ENCODE measurements at regions not wholly inside any gene's neighbourhood (a gene's known extent, or its start where the extent isn't known, plus 50 kb on each side); places are given as distances from the start of the nearest gene placed in this dataset.

DNA sequence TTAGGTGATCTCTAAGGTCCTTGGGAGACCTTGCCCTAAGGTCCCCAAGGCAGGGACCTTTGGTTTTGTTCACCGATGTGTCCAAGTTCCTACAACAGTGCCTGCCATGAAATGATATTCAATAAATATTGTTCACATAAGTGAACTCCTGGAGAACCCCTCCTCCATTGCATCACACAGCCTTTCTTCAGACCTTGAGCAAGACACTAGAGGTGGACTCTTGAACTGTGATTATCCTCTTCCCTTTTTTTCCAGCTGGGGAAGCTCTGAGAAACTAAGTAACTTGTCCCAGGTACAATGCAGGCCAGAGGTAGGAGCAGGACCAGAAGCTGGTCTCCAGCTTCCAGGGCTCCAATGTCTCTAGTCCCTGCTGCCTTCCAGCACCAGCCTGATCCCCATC, 76.6 kb upstream of the LMO1 start:
- no peak for DNase-seq

DNA sequence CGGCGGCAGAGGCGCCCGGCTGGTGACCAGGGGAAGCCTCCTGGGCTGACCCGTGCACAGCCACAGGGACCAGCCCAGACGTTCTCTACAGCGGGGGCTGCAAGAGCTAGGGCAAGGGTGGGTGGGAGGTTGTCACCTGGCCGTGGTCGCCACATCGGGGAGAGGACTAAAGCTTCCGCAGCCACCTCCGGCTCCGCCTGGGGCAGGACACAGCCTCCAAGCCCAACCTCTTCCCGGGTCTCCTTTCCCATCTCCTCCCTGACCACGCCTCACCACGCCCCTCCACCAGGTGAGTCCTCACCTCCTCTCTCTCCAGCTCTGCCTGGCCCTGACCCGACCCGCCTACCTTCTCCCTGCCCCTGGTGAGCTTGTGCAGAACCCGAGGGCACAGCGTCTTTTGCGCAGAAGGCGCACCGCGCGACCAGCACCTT, 75.9 kb upstream of the LMO1 start:
- DNase-seq: no peak

DNA sequence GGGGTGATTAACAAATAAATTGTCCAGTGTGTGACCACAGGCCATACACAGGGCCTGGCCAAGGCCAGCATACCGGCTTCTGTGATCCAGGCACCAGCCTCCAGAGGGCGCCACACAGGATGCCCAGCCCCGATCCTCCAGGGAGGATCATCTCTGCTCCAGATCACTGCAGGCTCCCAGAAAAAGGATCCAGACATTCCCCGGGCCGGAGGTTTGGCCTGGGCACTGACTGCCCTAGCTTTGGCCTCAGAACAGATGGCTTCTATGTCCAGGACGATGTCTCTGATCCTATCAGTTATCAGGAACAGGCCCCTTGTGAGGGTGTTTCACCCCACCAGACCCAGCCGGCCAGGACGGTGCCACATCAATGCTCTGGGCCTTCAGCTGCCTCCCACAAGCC, 74.5 kb upstream of the LMO1 start:
- peak; percentile 21 for DNase-seq

DNA sequence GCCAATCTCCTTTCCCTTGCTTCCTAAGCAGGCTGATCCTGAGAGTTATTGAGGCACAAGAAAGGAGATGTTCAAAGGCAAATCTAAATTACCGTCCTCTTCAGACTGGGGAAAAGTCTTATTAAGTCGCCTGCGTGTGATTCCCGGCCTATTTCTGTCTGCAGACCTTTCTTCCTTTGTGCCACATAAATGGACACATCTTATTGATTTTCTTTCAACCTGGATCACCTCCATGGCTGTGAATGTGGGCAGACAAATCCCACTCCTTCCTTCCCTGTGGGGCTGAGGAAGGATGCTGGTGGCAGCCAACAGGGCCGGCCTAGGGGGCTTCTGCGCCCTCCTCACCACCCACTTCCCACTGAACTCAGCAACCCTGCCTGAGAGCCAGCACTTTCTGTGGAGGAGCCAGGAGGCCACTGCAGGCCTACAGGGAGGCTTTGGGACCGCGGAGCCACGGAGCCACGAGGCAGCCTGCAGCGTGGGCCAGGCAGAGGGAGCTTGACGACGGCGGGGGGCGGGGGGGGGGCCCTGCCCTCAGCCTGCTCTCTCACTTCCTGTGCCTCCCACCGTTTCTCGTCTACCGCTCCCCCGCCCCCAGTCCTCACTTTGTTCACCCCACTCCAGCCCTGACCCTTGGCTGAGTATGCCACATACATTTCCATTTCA, 73.6 kb upstream of the LMO1 start:
- no peak for DNase-seq

DNA sequence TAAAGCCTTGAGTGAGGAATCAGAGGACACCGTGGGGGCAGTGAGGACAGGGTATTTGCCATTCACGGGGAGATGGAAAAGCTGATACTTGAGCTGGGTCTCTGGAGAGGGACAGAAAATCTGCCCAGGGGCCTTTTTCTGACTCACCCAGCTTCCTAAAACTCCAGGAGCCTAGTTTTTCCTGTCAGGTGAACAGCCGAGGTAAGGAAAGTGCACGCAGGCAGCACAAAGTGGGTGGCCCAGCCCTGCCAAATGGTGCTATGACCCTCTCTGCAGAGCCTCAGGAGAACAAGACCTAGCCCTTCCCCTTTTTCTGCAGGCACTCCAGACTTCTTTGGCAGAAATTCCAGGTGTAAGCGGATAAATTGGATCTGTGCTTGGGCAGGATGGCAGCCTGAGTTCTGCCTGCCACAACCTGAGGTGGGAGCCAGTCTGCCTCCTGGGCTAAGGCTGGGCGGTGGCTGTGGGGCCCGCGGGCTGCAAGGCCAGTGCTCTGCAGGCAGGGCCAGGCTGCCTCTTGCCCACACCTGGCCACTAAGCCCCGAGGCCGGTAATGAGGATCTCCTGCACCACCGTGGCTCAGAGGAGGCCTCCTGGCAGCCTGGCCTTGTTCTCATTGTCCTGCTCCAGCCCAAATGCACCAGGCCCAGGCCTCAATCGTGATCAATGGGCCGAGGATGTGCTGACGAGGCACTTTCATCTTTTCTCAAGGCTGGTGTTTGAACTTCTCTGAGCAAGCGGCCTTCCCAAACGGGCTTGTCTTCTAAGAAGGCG, 72.9 kb upstream of the LMO1 start:
- no peak for DNase-seq

DNA sequence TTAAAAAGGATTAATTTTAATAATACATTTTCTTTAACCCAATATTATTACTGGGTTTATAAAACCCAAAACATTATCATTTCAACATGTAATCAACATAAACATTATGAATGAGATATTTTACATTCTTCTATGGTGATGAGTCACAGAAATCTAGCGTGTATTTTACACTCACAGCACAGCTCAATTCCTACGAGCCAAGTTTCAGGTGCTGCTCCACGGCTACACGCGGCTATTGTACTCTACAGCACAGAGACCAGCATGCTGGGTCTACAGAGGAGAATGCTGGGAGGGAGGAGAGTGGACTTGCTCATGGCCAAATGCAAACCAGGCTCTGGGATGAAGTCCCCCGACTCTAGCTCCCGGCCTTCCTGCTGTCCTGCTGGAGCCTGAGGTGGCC, 72.0 kb upstream of the LMO1 start:
- no peak for DNase-seq

DNA sequence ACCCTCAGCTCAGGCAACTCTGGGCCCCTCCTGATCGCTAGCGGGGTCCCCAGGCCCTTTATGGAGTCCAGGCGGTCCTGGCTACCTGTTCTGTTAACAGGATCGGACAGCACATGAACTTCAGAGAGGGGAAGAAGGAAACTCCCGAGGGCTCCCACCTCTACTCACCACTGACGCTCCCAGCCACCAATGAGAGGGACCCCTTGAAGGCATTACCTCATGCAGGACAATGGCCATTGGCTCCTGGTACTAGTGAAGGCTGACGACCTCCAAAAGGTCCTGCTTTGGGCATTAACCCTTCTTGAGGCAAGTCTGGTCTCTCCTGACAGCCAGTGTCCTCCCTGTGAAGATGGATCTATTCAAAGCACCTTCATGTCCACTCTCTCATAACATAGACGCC, 71.5 kb upstream of the LMO1 start:
- DNase-seq: no peak

DNA sequence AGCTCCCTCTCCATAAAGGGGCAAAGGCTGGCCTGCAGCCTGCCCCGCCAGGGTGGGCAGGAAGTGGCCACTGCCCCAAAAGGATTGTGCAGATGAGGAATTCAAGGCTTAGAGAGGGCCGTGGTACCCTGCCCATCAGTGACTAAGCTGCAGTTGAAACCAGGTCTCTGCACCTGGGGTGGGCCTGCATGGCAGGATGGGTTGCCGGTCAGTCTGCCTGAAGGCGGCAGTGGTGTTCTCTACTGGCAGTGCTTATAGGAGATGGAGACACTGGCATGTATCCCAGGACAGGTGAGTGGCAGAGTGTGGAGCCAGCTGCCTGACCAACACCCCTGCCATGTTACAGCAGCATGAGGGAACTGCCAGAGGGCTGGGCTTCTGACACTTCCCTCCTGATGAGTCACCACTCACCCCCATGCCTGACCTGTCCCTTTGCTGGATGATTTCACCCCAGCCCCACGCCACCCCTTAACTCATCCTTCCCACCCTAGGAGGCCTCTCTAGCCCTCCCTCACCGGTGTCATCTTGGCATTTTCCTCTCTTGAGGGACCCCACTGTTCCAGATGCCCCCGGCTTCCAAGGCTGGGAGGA, 70.2 kb upstream of the LMO1 start:
- no peak for DNase-seq

DNA sequence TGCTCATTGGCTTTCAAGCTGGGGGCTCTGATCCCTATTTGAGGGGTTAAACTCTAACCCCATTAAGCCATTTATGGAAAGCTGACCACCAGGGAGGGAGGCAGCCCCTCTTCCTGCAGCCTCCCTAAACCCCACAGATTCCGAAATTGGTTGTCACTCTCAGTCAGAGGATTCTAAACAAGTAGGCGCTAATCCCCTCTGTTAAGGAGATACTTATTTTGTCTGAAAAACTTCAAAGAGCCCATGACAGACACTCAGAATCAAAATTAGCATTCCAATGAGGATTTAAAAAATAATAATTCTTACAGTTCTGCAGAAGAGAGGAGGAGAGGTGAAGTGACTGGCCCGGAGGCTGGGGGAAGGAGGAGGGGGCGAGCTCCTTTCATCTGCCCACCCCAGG, 69.7 kb upstream of the LMO1 start:
- DNase-seq: no peak

DNA sequence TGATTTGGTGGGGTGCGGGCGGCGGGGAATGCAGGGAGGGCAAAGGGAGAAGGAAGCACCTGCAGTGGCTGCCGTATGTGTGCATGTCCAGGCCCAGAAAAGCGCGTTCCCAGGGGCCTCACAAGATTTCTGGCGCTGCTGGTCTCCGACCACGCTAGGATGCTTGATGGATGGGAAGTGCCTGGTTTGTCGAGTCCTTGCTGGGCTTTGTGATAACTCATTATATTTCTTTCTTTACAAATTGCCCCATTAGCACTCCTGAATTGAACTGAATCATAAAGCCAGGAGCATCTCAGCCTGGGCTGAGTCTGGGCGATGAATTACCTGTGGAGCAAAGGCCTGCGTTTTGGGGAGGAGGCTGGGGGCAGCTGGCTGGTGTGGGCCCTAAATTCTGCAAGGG, 69.2 kb upstream of the LMO1 start:
- no peak for DNase-seq

DNA sequence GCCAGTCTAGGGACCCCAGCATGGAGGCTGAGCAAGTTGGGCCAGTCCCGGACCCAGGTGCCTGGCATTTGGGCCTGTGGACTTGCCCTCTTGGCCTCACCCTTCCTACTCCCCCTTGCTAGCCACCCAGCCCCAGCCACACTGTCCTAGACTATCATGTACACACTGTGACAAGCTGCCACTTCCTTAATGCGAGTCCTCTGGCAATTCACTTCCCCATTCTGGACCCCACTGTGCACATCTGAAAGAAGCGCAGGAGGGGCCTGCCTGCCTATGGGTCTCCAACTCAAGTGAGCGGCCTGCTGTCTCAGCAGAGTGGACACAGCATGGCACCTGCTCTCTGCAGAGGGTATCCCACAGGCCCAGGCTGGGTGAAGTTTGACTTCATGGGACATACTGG, 68.5 kb upstream of the LMO1 start:
- DNase-seq: no peak

DNA sequence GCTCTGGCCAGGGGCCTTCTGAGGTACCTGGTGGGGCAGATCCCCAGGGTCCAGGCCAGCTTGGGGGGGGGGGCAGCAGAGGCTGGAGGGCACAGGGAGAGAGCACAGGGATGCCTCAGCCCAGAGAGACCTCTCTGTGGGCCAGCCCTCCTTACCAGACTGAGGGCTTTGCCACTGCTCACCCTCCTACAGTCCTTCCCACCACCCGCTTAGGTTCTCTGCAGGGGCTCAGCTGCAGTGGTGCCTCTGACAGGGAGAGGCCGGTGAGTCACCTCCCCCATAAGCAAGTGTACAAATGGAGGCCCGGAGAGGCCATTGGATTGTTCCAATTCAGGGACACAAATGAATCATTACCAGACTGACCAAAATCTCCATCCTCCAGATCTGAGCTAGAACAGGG, 68.1 kb upstream of the LMO1 start:
- no peak for DNase-seq

DNA sequence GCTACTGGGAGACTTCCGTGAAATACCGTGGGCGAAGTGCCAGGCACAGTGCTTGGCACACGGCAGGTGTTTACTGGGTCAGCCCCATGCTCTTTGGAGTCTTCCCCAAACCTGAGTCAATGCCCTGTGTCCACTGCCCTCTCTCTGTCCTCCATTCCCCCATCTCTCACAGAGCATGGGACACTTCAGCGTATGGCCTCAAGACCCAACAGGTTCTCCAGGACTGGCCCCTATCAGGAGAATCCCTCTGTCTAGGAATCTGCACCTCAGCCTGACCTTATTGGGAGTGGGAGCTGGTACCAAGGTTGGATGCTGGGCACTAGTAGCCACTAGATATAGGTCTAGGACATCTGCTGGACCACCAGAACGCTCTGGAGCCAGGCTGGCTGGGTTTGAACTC, 67.2 kb upstream of the LMO1 start:
- DNase-seq: no peak

DNA sequence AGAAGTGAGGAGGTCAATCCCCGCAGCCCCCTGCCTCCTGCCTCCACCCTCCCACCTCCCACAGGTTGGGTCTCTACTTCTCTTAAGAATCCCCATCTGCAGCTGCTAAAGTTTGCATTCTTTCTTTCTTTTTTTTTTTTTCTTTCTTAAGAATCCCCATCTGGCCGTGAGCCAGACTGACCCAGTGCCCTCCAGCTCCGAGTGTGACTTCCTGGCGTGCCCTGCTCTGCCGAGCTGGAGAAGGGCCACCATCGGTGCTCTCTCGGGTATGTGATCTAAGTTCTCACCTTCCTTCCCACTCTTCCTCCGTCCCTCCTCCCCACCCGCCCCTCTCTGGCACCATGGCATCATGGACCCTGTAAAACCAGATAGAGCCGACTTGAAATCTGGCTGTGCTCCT, 66.7 kb upstream of the LMO1 start:
- no peak for DNase-seq

DNA sequence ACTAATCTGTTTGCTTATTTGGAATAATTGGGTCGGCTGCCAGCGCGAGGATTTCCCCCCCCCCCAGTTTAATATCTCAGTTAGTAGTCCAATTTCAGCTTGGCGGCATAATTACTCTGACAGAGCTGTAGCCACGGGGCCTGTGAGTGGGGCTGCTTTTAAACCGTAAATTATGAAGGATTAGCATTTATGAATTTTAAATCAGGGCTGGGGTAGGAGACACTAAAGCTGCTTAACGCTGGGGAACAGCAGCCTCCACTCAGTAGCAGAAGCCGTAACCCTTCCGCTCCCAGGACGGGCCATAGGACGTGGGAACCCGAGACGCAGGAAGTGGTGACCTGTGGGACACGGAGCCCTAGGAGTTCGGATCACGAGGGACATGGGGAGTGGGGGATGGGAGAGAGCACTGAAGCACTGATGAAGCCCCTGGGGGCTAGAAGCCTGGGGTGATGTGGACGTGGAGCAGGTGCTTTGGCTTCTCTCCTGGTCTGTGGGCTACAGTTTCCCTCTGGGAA, 66.2 kb upstream of the LMO1 start:
- DNase-seq: no peak

DNA sequence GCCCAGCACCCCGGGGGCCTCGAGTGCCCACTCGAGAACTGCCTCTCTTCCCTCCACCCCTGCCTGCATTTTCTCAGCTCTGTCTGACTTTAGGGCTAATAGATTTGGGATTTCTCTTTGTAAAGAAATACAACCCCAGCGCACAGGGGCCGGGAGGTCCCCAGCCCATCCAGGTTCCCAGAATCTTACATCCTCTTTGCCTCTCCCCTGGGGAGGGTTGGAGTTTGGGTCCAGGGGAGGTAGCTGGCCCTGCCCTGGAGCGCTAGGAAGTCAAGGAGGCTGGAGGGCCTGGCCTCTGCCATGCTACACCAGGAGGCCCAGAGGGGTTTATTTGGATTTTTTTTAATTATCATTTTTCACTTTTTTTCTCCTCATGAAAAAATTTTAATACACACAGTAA, 65.7 kb upstream of the LMO1 start:
- no peak for DNase-seq

DNA sequence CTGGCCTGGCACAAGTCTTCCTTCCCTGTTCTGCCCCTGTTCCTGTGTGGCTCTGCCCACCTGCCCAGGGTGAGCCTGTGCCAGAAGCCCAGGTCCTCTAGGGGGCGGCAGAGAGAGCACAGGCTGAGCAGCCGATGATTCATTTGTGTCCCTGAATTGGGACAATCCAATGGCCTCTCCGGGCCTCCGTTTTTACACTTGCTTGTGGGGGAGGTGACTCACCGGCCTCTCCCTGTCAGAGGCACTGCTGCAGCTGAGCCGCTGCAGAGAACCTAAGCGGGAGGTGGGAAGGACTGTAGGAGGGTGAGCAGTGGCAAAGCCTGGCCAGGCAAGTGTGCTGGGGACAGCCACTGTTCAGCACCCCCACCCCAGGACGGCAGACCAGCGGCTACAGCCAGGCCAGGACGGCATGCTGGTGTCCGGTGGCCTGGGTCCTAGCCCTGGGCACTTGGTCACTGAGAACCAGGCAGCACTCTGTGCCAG, 65.2 kb upstream of the LMO1 start:
- DNase-seq: peak; percentile 82

DNA sequence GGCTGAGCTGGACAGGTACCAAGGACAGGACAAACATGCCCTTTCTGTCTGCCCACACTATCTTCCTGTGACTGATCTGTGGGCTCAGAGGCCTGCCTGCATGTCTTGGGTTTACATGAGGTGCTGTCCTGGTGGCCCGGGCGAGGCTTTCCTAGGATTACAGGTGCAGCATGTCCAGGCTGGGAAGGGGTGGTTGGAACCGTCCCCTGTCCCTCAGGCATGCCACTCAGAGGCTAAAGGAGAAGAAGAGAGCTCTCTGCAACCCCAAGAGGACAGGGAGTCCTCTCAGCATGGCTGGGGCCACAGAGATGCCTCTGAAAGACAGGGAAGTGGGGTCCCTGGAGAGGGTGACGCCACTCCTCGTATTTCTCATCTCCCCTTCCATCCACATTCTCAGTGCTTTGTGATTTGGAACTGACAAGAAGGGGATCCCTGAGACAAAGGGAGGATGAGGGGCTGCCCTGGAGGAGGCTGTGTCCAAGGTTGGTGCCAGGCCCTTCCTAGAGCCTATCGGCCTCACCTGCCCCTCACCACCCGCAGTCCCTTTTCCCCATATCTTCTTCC, 64.6 kb upstream of the LMO1 start:
- no peak for DNase-seq

DNA sequence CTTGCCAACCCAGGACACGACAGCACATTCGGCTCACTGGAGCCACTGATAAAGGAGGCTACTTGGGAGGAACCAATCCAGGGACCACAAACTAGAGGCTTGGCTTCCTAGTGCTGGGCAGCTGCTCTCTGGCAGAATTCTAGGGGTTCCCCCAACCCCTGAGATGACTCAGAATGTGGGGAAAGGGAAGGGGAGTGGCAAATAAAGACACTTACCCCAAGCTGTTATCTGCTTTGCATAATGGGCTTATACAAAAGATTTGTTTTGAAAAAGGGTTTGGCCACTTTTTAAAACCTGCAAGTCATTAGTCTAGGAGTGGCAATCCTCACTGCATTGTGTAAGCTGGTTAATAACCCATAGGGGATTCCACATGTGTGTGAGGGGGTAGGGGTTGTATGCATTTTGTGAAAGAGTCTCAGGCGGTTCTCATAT, 64.1 kb upstream of the LMO1 start:
- no peak for DNase-seq

DNA sequence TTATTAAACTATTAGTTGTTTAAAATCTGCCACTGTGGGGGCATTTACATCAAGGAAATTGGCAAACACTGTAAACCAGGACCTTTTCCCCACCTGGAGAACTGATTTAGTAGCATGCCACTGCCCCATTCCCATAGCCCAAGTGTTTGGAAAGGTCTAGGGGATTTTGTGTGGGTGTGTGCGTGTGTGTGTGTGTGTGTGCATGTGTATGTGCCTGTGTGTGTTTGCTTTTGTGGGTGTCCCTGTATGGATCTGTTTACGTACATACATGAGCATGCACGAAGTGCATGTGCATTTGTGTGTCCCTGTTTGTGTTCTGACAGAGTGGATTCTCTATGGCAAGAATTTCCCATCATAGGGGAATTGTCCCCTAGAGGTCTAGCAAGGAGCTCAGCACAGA, 62.7 kb upstream of the LMO1 start:
- no peak for DNase-seq

DNA sequence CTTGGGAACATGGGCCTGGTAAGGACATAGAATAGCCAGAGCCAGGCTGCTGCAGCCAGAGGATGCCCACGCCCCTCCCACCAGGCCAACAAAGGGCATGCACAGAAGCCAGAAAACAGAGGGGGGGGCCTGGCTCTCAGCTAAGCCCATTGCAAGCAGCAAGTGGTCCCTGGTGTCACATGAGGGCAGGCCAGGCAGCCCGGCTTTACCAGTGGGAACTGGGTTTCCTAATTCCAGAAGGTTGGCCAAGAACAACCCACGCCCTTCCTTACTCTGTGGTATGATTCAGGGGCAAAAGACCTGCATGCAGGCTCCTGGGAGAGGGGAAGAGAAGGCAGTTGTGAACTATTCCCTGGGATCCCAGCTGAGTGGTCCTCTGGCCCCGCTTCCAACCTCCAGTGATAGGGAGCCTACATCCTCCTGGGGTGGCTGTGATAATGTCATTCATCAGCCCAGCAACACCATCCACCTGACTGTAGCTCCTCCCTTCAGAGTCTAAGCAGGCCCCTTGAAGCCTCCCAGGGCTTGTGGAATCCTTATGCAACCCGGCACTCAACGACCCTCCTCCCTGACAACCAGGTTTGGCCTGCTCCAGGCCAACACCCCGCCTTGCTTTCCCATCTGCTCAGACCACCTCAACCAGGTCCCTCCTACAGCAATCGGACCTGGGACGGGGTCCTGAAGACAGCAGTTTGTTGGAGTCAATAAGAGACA, 62.1 kb upstream of the LMO1 start:
- no peak for DNase-seq

DNA sequence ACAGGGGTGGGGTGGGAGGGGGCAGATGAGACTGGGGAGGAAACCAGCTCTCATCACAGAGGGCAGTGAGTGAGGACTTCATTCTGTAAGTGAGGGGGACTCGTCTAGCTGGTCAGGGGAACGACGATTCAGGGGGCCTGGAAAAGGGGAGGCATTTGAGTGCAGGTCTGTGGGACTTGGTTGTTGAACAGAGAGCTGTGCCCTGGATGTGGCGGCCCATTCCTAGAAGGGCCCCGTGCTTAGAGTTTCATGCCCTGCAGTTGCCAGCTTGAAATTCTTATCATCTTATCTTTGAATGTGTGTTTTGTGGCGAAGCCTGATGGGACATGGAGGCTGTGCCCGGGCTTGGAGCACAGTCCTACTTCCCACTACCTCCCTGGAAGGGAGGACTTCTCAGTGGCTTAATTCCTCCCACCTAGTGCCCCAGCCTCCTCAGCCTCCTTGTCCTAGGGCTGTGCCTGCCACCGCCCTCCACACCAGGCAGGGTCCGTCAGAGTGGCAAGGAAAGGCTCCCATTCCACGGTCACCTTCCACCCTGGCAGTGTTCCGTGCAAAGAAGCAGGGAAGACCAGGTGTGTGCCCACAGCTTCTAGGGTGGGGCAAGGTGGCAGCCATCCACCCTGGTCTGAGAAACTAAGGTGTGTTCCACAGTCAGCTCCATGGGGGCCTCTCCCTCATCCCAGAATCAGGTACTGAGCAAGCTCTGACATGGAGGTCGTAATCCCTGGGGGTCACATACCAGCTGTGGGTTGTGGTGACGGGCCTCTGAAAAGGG, 59.7 kb upstream of the LMO1 start:
- no peak for DNase-seq

All from NCI-H345 (cell line).